Calu3 (cell line): ENCODE measurements at regions not wholly inside any gene's neighbourhood (a gene's known extent, or its start where the extent isn't known, plus 50 kb on each side); places are given as distances from the start of the nearest gene placed in this dataset.

ENCODE experiments used
- BruUV-seq: library from RNA; stranded (reverse); fragments of 400-500 nt; replicated peaks from 2 replicates; lab custom pipeline; 2021; lab: Mats Ljungman, UMichigan
- CTCF ChIA-PET: fragments of 300-600 bp; sonication (Branson Sonifier 250); formaldehyde crosslinking; loops from one replicate; lab custom pipeline; 2022; ENCODE audit warnings: antibody characterized with exemption; lab: Charles Lee
- DNase-seq: peaks from one replicate; pipeline ENCODE4 v3.0.0; 2022
- H3K27ac Mint-ChIP-seq: one replicate; pipeline ENCODE4 v1.8.0; 2022; ENCODE audit warnings: mixed read lengths; ENCODE audit not compliant: unreplicated experiment
- H3K27me3 Mint-ChIP-seq: one replicate; pipeline ENCODE4 v1.8.0; 2022; ENCODE audit warnings: mixed read lengths; ENCODE audit not compliant: unreplicated experiment
- H3K36me3 Mint-ChIP-seq: one replicate; pipeline ENCODE4 v1.8.0; 2022; ENCODE audit warnings: mild to moderate bottlenecking, moderate library complexity, mixed read lengths; ENCODE audit not compliant: insufficient read depth, unreplicated experiment
- H3K4me1 Mint-ChIP-seq: one replicate; pipeline ENCODE4 v1.8.0; 2022; ENCODE audit warnings: mild to moderate bottlenecking, low read depth, mixed read lengths; ENCODE audit not compliant: unreplicated experiment
- H3K4me3 Mint-ChIP-seq: one replicate; pipeline ENCODE4 v1.8.0; 2022; ENCODE audit warnings: mild to moderate bottlenecking, low read depth, moderate library complexity, mixed read lengths; ENCODE audit not compliant: unreplicated experiment
- H3K9me3 Mint-ChIP-seq: one replicate; pipeline ENCODE4 v1.8.0; 2022; ENCODE audit warnings: low read depth, mixed read lengths; ENCODE audit not compliant: unreplicated experiment
- intact Hi-C: fragments of 100-400 bp; cut with micrococcal nuclease; formaldehyde crosslinking; loops from one replicate; pipeline ENCODE4 v1.10.0; 2022; ENCODE audit not compliant: unreplicated experiment
- TF ChIP-seq, protein P1 (sequence below): fragments of 200-600 bp; IDR thresholded peaks from one replicate; pipeline ENCODE4 v1.8.0; 2022; ENCODE audit warnings: antibody characterized with exemption; ENCODE audit not compliant: unreplicated experiment

DNA sequence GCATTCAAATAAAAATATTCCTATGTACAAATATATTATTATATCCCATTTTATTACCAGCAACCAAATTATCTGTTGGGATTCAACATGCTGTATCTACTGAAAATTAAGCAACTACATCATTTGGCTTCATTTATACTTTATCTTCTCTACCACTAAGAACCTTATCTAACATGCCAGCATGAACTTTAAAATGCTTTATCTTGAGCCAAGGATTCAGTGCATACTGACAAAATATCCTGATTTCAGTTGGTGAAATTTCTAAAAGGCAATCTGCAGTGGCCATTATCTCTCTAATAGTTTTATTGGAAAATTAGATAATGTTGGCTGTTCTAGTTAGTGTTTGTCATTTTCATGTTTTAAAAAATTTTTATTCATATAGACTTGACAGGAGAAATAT is 1149.9 kb downstream of the KCNT2 start:
- Mint-ChIP-seq H3K36me3 (no peaks in the 10 kb centered on the region), H3K9me3 (no peaks in the 10 kb centered on the region), H3K27ac (no peak overlapping the region), H3K4me1 (no peaks in the 10 kb centered on the region), H3K27me3 (no peaks in the 10 kb centered on the region), H3K4me3 (no peak overlapping the region)
- BruUV-seq, result no TSS peak
- intact Hi-C loops, result no loop called here
- TF ChIP-seq, protein P1, sequence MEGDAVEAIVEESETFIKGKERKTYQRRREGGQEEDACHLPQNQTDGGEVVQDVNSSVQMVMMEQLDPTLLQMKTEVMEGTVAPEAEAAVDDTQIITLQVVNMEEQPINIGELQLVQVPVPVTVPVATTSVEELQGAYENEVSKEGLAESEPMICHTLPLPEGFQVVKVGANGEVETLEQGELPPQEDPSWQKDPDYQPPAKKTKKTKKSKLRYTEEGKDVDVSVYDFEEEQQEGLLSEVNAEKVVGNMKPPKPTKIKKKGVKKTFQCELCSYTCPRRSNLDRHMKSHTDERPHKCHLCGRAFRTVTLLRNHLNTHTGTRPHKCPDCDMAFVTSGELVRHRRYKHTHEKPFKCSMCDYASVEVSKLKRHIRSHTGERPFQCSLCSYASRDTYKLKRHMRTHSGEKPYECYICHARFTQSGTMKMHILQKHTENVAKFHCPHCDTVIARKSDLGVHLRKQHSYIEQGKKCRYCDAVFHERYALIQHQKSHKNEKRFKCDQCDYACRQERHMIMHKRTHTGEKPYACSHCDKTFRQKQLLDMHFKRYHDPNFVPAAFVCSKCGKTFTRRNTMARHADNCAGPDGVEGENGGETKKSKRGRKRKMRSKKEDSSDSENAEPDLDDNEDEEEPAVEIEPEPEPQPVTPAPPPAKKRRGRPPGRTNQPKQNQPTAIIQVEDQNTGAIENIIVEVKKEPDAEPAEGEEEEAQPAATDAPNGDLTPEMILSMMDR, result no peak
- no peak for DNase-seq
- CTCF ChIA-PET, result no interaction called here

- H3K9me3 Mint-ChIP-seq, result peaks cover 14% of the 10 kb centered on the region
- no peaks in the 10 kb centered on the region for H3K36me3 Mint-ChIP-seq
- TF ChIP-seq, protein P1, result no peak
- no peak for DNase-seq
- no peak overlapping the region for H3K27ac Mint-ChIP-seq
- no peaks in the 10 kb centered on the region for H3K4me1 Mint-ChIP-seq
- intact Hi-C loops, result no loop called here
- H3K4me3 Mint-ChIP-seq, result no peak overlapping the region
- H3K27me3 Mint-ChIP-seq, result no peaks in the 10 kb centered on the region
- BruUV-seq, result no TSS peak
- CTCF ChIA-PET, result no interaction called here
Observed at GRCh38 chr1:195450794-195451193, 1157.4 kb downstream of the KCNT2 start.

DNA sequence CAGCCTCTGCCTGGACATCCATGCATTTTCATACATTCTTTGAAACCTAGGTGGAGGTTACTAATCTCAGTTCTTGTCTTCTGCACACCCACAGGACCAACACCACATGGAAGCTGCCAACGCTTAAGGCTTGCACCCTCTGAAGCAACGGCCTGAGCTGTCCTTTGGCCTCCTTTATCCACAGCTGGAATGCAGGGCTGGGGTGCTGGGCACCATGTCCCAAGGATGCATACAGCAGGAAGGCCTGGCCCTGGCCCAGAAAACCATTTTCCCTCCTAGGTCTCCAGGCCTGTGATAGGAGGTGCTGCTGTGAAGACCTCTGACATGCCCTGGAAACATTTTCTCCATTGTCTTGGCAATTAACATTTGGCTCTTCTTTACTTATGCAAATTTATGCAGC is 1168.6 kb downstream of the KCNT2 start:
- intact Hi-C loops, result no loop called here
- Mint-ChIP-seq H3K27me3 (no peaks in the 10 kb centered on the region), H3K36me3 (no peaks in the 10 kb centered on the region), H3K27ac (no peak overlapping the region), H3K9me3 (peaks cover 2% of the 10 kb centered on the region), H3K4me1 (no peaks in the 10 kb centered on the region), H3K4me3 (no peak overlapping the region)
- no TSS peak for BruUV-seq
- CTCF ChIA-PET, result no interaction called here
- DNase-seq, result no peak
- TF ChIP-seq, protein P1, result no peak

DNA sequence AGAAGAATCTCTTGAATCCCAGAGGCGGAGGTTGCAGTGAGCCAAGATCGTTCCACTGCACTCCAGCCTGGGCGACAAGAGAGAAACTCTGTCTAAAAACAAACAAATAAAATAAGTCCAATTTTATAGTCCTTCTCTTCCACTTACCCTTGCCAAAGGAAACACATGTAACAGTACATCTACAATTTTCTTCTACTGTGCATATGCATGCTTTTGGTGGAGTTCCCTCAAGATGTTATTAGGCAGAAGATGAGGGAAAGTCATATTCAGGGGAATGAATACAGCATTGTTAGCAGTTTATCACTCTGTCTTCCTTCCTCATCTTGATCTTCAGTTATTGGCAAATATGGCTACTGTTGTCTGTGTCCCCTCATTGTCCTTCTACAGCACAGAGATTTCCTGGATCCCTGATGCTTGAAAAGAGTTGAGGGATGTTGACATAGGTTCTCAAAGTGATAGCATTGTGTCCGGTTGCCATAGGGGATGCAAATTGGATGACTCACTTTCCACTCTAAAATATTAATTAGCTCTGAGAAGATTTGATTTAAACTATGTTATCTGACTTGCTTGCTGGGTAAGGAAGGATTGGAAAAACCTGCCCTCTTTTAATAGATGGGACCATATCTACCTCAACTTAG is 1173.6 kb downstream of the KCNT2 start:
- no peaks in the 10 kb centered on the region for H3K9me3 Mint-ChIP-seq
- no peak overlapping the region for H3K4me3 Mint-ChIP-seq
- CTCF ChIA-PET, result no interaction called here
- H3K27ac Mint-ChIP-seq, result no peak overlapping the region
- H3K4me1 Mint-ChIP-seq, result no peaks in the 10 kb centered on the region
- no peaks in the 10 kb centered on the region for H3K36me3 Mint-ChIP-seq
- no peak for DNase-seq
- BruUV-seq, result no TSS peak
- no peaks in the 10 kb centered on the region for H3K27me3 Mint-ChIP-seq
- TF ChIP-seq, protein P1, result no peak
- intact Hi-C loops, result no loop called here
